HuH-7.5 (cell line): ENCODE measurements at regions not wholly inside any gene's neighbourhood (a gene's known extent, or its start where the extent isn't known, plus 50 kb on each side); places are given as distances from the start of the nearest gene placed in this dataset.

Experiments used
- DNase-seq: peaks from one replicate; pipeline ENCODE4 v3.0.0; 2011; ENCODE audit warnings: low spot score

DNA sequence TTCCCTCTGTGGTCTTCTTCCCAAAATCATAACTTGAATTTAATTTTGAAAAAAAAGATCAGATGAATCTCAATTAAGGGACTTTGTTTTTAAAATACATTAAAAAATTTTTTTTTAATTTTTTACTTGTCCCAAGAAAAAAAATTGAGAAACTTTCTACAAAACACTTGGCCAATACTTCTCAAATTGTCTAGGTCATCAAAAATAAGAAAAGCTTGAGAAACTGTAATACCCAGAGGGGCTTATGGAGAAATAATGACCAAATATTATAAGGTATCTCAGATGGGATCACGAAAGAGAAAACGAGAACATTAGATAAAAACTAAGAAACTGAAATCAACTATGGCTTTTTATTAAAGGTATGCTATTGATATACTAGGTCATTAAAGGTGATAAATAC is 835.0 kb downstream of the GATA3 start:
- DNase-seq = no peak

DNA sequence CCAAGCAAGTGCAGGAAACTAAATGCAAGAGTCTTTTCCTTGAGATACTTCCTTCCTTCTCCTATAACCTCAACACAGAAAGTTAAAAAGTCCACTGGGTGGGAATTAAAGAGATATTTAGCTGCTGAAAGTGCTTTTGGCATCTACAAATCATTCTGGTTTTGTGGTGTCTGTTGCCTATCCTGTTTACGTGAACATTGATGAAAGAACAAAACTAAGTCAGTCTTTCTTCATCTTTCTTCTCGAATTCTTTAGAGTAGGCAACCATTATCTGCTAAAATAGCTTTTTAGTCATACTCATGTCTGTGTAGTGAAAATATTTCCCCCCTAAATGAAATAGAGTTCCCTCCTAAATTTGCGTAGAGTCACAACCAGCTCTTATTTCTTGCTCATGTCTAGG is 838.6 kb downstream of the GATA3 start:
- DNase-seq = no peak

DNA sequence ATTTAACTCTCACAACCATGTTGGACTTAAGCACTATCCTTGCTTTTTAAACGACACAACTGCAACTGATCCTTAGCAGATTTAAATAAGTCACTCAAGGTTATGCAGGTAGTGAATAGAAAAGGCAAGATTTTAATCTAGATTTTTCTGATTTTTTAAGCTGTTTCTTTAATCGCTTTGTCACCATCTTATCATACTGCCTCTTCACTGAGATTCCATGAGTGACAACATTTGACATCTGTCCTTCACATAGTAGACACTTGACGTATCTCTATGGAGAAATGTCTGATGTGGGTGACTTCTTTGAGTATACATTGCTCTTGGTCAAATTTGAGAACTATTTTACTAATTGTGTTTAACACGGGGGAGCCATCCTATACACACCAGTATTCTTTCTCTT is 839.7 kb downstream of the GATA3 start:
- no peak for DNase-seq

DNA sequence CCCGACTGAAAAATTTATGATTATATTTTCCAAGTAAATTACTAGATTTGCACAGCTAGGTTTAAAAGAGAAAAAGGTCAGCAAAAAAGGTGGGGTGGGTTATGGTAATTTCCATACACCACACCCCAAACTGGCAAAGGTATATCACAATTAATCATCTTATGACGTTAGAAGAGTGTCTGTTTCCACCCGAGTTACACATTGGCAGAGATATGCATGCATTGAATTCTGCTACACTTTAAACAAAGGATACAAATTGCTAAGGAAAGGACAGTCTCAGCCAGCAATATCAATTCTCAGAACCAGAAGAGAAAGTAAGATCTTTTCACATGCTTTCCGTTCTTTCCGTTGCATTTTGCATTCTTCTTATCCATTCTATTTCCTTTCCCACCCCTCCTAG is 843.3 kb downstream of the GATA3 start:
- DNase-seq = no peak

DNA sequence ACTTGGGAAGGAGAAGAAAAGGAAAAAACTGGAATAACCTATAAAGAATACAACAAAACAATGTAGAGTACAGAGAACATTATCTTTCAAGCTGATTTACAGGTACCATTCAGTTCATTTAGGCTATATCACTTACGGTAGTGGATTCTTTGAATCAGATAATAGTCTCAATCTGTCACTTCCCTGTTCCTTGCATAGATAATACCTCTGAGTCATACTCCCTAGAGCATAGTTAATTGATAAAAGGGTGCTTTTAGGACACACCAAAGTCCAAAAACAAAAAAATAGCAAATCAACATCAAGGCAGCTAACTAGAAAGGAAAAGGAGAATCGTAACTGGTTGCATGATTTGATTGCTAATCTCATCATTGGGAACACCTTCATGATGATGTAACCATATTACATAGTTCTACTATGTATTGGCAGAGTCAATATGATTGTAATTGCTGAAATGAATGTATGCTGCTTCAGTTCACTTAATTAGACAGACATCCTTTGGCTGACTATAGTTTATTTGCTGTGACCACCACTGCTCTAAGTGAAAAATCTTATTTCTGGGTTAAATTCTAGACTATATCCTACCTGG is 844.4 kb downstream of the GATA3 start:
- no peak for DNase-seq

DNA sequence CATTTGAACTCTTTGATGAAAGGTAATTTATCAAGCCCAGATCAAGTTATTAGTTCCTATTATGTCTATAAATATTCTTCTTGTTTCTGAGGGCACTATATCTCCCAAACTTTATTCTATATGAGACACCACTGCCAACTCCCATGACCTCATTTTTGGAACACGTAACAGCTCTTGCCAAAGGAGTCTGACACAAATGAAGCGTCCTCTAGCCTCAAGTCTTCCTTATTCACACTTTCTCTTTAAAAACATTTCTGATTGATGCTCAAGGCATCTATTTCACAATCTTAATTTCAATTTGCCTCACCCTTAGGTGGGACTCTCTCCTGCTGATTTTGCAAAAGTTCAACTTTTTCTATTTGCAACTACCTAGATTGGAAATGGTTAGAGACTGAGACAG is 848.4 kb downstream of the GATA3 start:
- DNase-seq = no peak

DNA sequence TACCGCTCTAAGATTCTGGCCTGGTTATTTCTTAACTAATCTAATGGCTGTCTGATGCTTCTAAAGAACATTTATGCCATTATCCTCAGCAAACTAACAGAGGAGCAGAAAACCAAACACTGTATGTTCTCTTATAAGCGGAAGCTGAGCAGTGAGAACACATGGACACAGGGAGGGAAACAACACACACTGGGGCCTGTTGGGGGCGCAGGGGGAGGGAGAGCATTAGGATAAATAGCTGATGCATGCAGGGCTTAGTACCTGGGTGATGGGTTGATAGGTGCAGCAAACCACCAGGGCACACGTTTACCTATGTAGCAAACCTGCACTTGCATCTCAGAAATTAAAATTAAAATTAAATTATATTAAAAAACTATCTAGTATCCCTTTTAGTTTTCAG is 853.5 kb downstream of the GATA3 start:
- DNase-seq = no peak

DNA sequence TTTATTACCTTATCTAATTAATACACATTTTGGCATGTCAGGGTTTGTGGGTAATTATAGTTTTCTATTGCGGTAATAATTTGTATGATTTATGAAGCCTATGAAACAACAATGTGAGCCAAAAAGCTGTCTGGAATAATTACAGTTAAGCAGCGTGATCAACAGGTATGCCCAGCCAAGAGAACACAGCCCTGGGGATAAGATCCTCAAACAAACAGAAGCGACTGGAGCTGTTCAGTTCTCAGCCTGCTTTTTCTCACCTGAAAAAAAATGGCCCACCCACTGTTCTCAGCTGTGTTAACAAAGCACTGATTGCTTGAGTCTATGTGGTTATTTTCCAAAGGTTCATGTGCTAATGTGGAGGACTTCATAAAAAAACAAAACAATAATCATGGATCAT is 855.8 kb downstream of the GATA3 start:
- DNase-seq = no peak

DNA sequence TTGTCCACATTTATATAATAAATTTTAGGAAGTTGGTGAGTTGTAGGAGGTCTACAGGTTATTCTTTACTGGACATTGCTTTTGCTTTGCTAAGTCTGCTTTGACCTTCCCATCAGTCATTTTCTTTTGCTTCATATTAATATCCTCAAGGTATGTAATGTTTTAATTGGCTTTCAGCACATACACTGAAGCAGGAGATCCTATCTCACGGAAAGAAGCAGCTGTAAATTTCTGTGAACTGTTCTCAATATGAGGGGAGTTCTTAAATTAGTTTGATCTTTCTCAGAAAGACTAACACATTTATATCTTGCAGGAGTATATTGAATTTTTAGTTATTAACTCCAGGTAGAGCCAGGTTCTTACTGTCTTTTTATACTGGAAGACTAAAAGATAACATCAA is 856.5 kb downstream of the GATA3 start:
- no peak for DNase-seq

DNA sequence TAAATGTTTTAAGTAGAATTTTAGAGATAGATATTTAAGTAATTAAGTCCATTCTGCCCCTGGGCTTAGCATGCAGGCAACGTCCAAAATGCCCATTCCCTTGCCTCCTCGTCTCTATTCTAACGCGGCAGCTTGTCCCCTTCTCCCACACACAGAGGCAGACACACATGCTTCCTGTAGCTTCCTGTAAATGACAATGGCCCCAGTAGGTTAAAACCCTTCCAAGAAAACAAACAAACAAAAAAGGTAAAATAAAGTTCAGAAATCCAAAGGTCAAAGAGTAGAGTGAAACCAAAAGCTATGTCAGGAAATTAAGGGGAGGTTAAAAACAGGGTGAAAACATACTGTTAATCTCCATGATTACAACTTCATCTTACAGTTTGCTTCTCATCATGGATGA is 857.6 kb downstream of the GATA3 start:
- DNase-seq = no peak

DNA sequence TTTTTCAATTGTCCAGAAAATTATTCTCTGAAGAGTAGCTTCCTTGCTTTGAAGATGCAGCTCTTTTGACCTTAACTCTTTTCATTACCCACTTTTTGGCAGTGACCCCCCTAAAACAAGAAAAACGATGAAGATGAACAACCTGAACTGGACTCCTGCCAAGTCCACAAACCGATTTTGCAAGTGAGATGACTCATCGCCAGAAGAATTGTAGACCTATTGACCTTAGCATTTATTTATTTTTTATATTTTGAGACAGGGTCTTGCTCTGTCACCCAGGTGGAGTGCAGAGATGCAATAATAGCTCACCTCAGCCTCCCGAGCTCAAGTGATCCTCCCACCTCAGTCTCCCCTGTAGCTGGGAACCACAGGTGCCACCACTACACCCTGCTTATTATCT is 859.2 kb downstream of the GATA3 start:
- DNase-seq = no peak

DNA sequence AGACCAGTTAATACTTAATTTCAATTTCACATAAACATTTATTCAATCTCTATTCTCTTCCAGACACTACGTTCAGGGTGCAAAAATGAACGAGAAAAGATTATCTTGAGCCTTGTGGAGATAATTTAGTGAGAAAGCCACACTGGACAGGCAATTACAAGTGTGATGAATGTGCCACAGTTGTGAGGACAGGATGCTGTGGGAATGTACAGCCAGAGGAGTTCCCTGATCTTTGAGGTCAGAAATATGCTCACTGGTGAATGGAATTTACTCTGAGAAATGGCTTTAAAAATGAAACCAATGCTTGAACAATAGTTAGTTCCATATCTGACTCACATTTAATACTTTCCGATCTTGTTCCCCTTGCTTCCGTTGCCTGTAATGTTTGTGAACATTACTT is 864.8 kb downstream of the GATA3 start:
- no peak for DNase-seq

DNA sequence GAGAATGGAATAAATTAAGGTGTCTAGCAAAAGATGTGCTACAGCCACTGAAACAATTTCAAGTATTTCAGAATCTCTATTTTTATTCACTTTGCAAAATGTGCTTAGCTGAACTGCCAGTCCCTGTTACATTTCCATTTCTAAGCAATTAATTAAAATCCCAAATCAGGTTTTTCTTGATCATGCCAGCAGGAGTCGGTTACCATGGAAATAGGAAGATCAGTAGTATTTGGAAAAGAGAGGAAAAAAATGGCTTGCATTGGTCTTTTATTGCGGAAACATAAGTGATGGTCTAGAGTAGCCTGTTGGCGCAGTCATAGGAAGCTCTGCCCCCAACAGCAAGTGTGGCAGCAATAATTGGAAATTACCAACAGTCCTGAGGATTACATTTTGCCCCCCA is 867.1 kb downstream of the GATA3 start:
- DNase-seq = no peak

DNA sequence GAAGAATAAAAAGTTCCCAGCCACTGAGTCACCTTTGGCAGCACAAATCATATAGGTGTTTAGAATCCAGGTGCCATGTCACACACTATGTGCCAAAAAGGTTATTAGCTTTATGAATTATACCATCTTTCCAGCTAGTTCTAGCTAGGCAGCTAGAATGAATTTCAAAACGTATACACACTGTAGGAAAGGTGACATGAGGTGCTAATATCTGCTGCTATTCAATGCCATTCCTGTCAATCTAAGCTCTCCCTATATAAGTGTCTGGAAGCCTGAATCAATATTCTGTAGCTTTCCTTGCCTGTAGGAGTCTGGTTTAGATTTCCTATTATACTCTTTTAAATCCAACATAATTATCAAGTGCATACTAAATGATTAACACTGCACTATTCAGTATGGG is 868.6 kb downstream of the GATA3 start:
- no peak for DNase-seq

DNA sequence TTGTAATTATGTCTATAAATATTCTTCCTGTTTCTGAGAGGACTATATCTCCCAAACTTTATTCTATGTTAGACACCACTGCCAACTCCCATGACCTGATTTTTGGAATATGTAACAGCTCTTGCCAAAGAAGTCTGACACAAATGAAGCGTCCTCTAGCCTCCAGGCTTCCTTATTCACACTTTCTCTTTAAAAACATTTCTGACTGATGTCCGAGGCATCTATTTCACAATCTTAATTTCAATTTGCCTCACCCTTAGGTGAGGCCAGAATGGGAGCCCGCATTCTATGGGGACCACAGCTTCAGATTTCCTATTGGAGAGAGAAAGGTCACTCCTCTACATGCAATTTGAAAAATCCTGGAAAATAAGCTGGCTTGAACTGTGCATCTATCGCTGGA is 873.2 kb downstream of the GATA3 start:
- DNase-seq = no peak

DNA sequence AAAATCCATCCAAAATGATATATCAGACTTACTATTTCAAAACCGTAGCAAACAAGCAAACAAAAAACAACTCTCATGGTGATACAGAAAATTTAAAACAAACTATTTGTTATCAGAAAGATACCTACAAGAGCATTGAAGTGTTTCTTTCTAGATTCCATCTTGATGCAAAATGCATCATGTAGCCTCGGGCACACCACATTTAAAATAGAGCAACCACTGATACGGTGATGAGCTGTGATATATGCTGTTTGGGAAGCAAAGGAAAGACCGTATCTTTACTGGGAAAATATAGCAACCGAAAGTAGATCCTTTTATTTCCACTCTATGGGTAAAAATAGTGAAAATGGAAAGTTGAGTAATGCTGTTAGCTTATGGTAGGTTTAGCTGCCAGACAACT is 892.0 kb downstream of the GATA3 start:
- no peak for DNase-seq

DNA sequence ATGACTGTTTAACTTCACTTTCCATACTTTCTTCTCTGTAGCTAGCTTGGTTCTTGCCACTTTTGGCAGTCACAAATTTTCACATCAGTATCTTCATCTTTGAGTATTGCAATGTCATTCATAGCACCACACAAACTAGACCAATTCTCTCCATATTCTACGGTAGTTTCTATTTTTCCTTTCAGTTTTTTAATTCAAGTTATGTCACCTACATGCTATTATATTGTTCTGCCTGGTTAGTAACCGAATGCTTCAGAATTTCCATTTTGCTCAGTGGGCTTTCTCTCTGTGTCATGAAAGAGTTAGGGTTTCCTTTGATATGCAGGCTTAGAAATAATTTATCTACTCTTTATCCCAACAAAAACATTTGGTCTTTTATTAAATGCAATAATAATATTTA is 896.5 kb downstream of the GATA3 start:
- DNase-seq = no peak

DNA sequence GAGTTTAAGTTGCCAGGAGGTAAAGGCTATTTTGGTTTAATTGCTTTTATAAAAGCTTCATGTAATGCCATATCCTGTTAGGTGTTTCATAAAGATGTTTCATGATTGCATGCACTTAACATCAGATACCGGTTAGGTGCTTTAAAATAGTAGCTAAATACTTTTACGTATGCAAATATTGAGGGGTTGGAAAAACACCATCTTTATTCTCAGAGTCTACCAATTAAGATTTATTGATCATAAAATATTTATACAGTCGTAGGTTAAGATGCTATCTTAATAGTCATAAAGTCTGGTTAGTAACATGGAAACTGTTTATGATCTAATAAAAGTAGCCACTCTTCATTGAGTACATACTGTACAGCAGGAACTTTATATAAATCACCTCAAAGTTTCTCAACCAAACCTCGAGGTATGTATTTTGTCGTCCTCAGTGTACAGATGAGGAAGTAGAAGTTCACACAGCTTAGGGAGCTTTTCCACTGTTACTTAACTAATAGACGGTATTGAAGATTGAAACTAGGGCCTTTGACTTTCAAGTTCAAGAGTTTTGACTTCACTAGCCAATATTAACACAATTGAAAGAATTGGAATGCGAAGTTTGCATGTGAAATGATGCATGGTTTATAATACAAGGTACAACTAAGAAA is 897.1 kb downstream of the GATA3 start:
- DNase-seq = no peak

DNA sequence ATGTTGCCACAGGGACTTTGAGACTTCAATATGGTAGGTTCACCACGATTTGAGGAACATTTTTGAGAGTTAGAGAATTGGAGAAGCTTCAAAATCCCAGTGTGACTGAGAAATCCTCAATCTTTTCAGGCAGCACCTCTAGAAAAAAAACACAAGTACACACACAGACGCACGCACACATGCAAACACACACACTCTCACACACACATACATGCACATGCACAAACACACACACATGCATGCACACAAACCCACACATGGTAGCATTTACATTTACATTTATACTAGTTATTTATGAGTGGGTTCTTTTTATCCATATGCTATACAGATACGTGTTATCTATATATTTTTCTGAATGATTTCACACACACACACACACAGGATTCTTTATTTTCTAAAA is 901.9 kb downstream of the GATA3 start:
- no peak for DNase-seq

DNA sequence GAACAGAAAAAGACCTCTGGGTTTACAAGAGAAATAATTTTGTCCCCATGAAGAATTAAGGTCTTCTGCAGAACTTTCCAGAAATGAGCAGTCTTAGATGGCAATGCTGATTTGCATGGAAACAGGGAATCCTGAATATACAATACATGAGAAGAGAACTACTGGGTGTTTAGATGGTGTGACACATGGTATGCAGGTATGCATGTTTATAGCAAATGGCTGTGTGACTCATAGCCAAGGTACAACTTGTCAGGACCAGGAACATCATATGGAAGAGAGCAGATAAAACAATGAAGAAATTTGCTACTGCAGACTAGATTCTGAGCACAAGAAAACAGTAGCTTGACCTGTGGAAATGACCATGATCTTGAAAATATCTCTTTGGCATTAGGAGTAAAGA is 907.8 kb downstream of the GATA3 start:
- DNase-seq = no peak

DNA sequence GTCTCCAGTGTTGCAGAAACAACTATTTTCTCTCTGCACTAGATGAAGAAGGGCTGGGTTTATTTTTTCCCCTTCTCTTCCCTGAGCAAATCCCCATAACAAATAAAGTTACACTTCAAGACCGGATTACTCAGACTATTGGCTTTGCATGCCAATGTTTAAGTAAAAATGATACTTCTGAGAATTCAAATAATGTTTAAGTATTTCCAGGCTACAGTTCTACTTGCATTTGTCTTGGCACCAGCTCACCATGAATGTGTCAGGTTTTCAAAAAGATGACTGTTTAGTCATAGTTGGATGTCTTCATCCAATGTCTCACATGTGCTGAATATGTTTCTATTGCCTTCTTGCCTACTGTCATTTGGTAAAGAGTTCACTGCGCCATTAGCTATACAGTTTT is 912.6 kb downstream of the GATA3 start:
- no peak for DNase-seq

DNA sequence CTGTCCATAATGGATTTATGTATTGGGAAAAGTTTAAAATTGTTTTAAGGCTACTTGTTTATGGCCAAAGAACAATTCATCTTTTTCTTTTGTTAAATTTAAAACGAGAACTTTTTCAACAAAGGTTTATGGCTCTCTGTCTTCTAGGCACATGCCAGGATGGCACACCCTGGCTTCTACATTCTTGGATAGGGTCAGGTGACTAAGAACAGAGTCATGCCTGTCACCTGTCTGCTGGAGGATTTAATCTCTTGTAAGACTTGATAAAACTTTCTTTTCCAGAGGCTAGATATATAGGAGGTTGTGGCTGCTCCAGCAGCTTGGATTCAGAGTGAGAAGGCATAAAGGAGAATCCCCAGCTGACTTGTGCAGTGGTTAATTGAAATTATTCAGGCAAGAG is 915.4 kb downstream of the GATA3 start:
- no peak for DNase-seq

DNA sequence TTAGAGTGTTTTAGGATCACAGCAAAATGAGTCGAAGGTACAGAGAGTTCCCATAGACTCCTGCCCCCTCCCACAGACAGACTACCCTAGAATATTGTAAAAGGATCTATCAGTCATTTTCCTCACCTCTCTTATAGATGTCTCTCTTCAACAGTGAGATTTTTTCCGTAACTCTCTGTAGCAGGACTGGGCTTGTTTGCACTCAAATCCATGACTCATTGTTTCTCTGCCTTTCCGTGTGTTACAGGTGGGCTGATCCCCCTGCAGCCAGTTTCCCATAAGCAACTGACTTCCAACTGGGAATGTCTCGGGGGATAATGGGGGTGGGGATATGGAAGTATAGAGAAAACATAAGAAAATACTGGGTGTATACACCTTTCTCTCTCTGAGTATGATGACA is 921.0 kb downstream of the GATA3 start:
- DNase-seq = no peak

DNA sequence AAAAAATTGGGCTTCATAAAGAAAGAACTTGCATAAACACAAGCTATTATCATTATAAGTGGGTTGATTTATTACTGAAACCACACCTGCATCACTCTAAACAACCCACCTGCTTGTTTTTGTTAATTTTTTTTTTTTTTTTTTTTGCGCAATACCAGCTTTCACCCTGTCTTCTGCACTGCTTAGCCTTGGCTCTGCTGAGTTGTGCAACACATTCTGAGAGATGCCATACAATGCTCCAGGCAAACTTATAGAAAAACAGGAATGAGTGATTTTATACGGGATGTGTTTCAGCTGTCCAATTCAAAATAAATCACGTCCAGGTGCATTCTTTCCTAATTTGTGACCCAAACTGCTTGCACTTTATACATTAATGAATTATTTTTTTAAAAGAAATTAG is 923.6 kb downstream of the GATA3 start:
- DNase-seq = no peak

DNA sequence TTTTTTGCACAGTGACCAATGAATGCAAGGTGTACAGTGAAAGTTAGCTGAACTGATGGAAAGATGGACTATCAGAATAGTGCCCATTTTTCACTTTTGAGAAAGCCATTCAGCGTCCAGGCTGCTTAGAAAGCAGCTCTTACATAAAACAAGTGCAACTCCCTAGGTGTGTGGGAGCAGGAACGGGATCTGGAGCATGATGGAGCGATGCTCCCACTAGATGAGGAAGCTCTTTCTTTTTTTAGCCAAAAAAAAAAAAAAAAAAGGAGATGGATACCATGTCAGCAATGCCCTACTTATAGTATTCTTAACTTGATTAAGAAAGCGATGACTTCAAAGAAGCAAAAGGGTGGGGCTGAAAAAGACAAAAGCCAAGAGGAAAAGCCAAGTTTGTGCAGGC is 925.5 kb downstream of the GATA3 start:
- DNase-seq = no peak
